GM19397 (cell line): ENCODE measurements at regions not wholly inside any gene's neighbourhood (a gene's known extent, or its start where the extent isn't known, plus 50 kb on each side); places are given as distances from the start of the nearest gene placed in this dataset.
A peak's percentile ranks its signal among the peaks of the same experiment; 100 is the strongest.

Experiments
- ATAC-seq: cut with Tn5 transposase; IDR thresholded peaks from one replicate; pipeline ENCODE4 v1.9.1; 2021; ENCODE audit warnings: mild to moderate bottlenecking, moderate library complexity; ENCODE audit not compliant: unreplicated experiment

GRCh38 chr3:43865887-43866528, 175.3 kb downstream of the ABHD5 start:
- no peak for ATAC-seq

- no peak for ATAC-seq
Observed at GRCh38 chr3:43866529-43867353, 176.0 kb downstream of the ABHD5 start.

- no peak for ATAC-seq
Observed at GRCh38 chr3:43867436-43868072, 176.8 kb downstream of the ABHD5 start.

GRCh38 chr3:43869491-43869890, 178.8 kb downstream of the ABHD5 start:
- no peak for ATAC-seq

GRCh38 chr3:43870120-43870519, 179.4 kb downstream of the ABHD5 start:
- no peak for ATAC-seq

- no peak for ATAC-seq
Observed at GRCh38 chr3:43870844-43871626, 180.3 kb downstream of the ABHD5 start.

GRCh38 chr3:43871627-43872245, 181.0 kb downstream of the ABHD5 start:
- ATAC-seq: no peak

GRCh38 chr3:43872301-43872700, 181.6 kb downstream of the ABHD5 start:
- no peak for ATAC-seq

- ATAC-seq: no peak
Observed at GRCh38 chr3:43872901-43873300, 182.2 kb downstream of the ABHD5 start.

GRCh38 chr3:43873723-43874122, 183.0 kb downstream of the ABHD5 start:
- ATAC-seq: no peak

- no peak for ATAC-seq
Observed at GRCh38 chr3:43874290-43874689, 183.6 kb downstream of the ABHD5 start.

- ATAC-seq: no peak
Observed at GRCh38 chr3:43874731-43875130, 184.0 kb downstream of the ABHD5 start.

- no peak for ATAC-seq
Observed at GRCh38 chr3:43876648-43877047, 185.9 kb downstream of the ABHD5 start.

GRCh38 chr3:43879166-43879565, 188.4 kb downstream of the ABHD5 start:
- no peak for ATAC-seq

GRCh38 chr3:43882976-43883680, 192.4 kb downstream of the ABHD5 start:
- ATAC-seq: no peak

GRCh38 chr3:43883729-43884396, 193.1 kb downstream of the ABHD5 start:
- ATAC-seq: no peak

- no peak for ATAC-seq
Observed at GRCh38 chr3:43884581-43884980, 193.8 kb downstream of the ABHD5 start.

GRCh38 chr3:43885908-43886618, 195.3 kb downstream of the ABHD5 start:
- no peak for ATAC-seq

- peak; percentile 18 for ATAC-seq
Observed at GRCh38 chr3:43892061-43892460, 201.3 kb downstream of the ABHD5 start.
